NT2/D1 (cell line): ENCODE measurements at regions not wholly inside any gene's neighbourhood (a gene's known extent, or its start where the extent isn't known, plus 50 kb on each side); places are given as distances from the start of the nearest gene placed in this dataset.

ENCODE experiments used
- DNase-seq: peaks from one replicate; pipeline ENCODE4 v3.0.0-alpha.2; 2011; ENCODE audit warnings: low read depth, low spot score
- H3K27me3 ChIP-seq: 2 replicates; pipeline ENCODE4 v1.6.0; 2011; ENCODE audit warnings: mild to moderate bottlenecking; ENCODE audit not compliant: insufficient read length, insufficient read depth
- H3K36me3 ChIP-seq: 2 replicates; pipeline ENCODE4 v1.6.1; 2011; ENCODE audit warnings: mild to moderate bottlenecking, low read length, mixed read lengths; ENCODE audit not compliant: insufficient read depth, insufficient read length
- H3K4me1 ChIP-seq: 2 replicates; pipeline ENCODE4 v1.5.1; 2011; ENCODE audit not compliant: insufficient read depth, insufficient read length
- H3K4me3 ChIP-seq: 2 replicates; pipeline ENCODE4 v1.5.1; 2011; ENCODE audit warnings: low read depth; ENCODE audit not compliant: insufficient read length
- H3K9ac ChIP-seq: 2 replicates; pipeline ENCODE4 v1.6.0; 2011; ENCODE audit warnings: low read depth; ENCODE audit not compliant: insufficient read length
- H3K9me3 ChIP-seq: 2 replicates; pipeline ENCODE4 v1.5.1; 2011; ENCODE audit warnings: mild to moderate bottlenecking, low read length; ENCODE audit not compliant: insufficient read depth
- SUZ12 ChIP-seq: IDR thresholded peaks from 2 replicates; pipeline ENCODE4 v1.6.1; 2011; ENCODE audit not compliant: insufficient read length, insufficient read depth; ENCODE audit errors: extremely low read depth
- YY1 ChIP-seq: IDR thresholded peaks from 2 replicates; pipeline ENCODE4 v1.6.1; 2011; ENCODE audit not compliant: insufficient read length, insufficient read depth
- ZNF274 ChIP-seq: IDR thresholded peaks from 2 replicates; pipeline ENCODE4 v1.6.1; 2011; ENCODE audit warnings: mild to moderate bottlenecking, low read depth, low read length

DNA sequence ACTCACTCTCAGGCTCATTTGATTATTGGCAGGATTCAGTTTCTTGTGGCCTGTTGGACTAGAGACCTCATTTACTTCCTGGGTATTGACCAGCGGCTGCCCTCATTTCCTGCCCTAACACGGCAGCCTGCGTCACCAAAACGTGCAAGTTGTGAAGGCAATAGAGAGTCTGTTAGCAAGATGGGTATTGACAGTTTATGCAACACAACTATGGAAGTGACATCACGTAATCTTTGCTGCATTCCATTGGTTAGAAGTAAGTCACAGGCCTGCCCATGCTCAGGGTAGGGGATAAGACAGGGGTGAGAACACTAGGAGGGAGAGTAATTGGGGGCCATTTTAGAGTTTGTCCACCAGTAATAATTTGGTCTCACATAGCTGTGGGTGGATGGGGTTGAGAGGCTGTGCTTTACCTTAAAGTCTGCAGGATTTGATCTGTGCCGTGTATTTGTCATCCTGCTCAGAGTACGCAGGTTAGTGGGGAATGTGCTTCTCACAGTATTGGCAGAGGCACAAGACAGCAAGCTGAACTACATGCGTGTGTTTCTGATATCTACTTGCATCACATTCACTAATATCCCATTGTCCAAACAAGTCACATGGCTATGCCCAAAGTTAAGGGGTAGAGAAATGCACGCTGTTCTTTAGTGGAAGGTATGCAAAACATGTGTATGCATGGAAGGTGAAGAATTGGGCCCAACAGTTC is 83.3 kb downstream of the EDEM1 start:
- H3K9me3 ChIP-seq: no peaks in the 10 kb centered on the region
- no peak for TF ChIP-seq SUZ12
- no peak for TF ChIP-seq ZNF274
- TF ChIP-seq YY1: no peak
- DNase-seq: no peak
- H3K4me3 ChIP-seq: no peak overlapping the region
- H3K4me1 ChIP-seq: no peaks in the 10 kb centered on the region
- no peaks in the 10 kb centered on the region for H3K36me3 ChIP-seq
- no peaks in the 10 kb centered on the region for H3K27me3 ChIP-seq
- H3K9ac ChIP-seq: no peak overlapping the region

- H3K36me3 ChIP-seq: no peaks in the 10 kb centered on the region
- TF ChIP-seq SUZ12 (no peak), ZNF274 (no peak), YY1 (no peak)
- H3K9ac ChIP-seq: no peak overlapping the region
- H3K9me3 ChIP-seq: no peaks in the 10 kb centered on the region
- no peaks in the 10 kb centered on the region for H3K4me1 ChIP-seq
- H3K27me3 ChIP-seq: no peaks in the 10 kb centered on the region
- no peak overlapping the region for H3K4me3 ChIP-seq
- DNase-seq: no peak
These were observed 83.8 kb downstream of the EDEM1 start for GRCh38 chr3:5271372-5271683.

DNA sequence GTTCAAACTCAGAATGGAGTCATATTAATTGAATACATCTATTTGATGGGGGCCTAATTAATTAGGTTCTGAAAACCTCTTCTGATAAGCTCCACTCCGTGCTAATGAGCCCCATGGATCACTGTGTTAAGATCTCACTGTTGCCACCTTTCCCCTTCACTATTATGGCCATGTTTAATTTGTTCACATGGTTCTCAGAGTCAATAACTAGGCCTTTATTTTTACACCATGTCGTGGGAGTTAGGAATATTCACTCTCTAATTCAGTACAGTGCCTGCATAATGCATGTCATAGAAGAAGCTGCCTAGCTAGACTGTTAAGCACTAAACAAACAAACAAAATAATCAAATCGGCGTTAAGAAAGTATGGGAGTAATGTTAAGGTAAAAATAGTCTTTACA is 84.9 kb downstream of the EDEM1 start:
- H3K27me3 ChIP-seq: no peaks in the 10 kb centered on the region
- no peak overlapping the region for H3K9ac ChIP-seq
- no peaks in the 10 kb centered on the region for H3K9me3 ChIP-seq
- no peaks in the 10 kb centered on the region for H3K4me1 ChIP-seq
- DNase-seq: no peak
- H3K4me3 ChIP-seq: no peak overlapping the region
- no peaks in the 10 kb centered on the region for H3K36me3 ChIP-seq
- TF ChIP-seq SUZ12 (no peak), YY1 (no peak), ZNF274 (no peak)

DNA sequence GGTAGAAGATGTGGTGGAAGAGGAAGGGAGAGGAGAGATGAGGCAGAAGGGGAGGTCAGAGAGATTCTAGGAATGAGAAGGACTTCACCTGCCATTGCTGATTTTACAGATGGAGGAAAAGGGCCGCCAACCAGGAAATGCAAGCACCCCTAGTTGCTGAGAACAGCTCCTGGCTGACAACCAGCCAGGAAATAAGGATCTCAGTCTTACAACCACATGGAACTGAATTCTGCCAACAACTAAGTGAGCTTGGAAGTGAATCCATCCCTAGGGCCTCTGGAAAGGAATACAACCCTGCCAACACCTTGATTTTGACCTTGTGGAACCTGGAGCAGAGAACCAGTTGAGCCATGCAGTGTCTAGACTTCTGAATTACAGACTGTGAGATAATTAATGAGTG is 86.6 kb downstream of the EDEM1 start:
- no peak for TF ChIP-seq SUZ12
- no peak for TF ChIP-seq ZNF274
- TF ChIP-seq YY1: no peak
- Histone ChIP-seq H3K9me3 (no peaks in the 10 kb centered on the region), H3K9ac (no peak overlapping the region), H3K4me1 (no peaks in the 10 kb centered on the region), H3K4me3 (no peak overlapping the region), H3K36me3 (no peaks in the 10 kb centered on the region), H3K27me3 (no peaks in the 10 kb centered on the region)
- no peak for DNase-seq

DNA sequence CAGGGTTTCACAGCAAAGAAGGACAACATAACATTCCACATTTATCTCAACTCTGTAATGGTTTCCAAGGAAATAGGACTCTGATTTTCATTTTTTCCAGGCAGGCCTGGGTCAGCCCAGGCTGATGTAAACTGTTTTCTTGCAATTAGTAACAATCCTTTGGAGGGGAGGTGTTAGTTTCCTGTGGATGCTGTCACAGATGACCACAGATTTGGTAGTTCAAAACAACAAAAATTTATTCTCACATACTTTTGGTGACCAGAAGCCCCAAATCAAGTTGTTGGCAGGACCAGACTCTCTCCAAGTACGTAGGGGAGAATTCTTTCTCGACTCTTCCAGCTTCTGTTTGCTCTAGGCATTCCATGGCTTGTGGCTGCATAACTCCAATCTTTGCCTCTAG is 88.0 kb downstream of the EDEM1 start:
- Histone ChIP-seq H3K36me3 (no peaks in the 10 kb centered on the region), H3K9ac (no peak overlapping the region), H3K9me3 (0 out of 2 replicates have a peak, but pooled peaks cover 2% of the 10 kb centered on the region), H3K27me3 (no peaks in the 10 kb centered on the region), H3K4me1 (no peaks in the 10 kb centered on the region), H3K4me3 (no peak overlapping the region)
- TF ChIP-seq ZNF274 (no peak), YY1 (no peak), SUZ12 (no peak)
- no peak for DNase-seq

DNA sequence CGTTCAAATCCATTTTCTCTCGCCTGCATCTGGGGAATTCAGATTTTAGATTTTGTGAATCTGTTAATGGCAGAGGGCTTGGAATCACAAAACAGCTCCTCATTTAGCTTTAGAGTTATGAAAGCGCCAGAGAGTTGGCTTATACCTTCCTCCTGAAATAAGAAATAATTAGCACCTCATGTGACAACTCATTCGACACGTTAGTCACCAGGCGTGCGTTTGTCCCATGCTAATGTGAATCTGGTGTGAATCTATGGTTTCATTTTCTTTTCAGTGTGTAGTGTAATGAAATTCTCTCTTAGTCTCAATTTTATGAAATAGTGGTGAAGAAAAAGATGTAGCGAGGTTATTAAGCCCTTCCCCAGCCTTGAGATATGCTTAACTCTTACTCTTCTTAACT is 89.4 kb downstream of the EDEM1 start:
- Histone ChIP-seq H3K4me1 (no peaks in the 10 kb centered on the region), H3K9me3 (peaks cover 10% of the 10 kb centered on the region; the same call in 1 of the 2 replicates), H3K36me3 (no peaks in the 10 kb centered on the region), H3K4me3 (no peak overlapping the region), H3K9ac (no peak overlapping the region), H3K27me3 (no peaks in the 10 kb centered on the region)
- no peak for TF ChIP-seq YY1
- TF ChIP-seq ZNF274: no peak
- TF ChIP-seq SUZ12: no peak
- no peak for DNase-seq

- Histone ChIP-seq H3K9ac (no peak overlapping the region), H3K9me3 (peaks cover 17% of the 10 kb centered on the region), H3K4me3 (no peak overlapping the region), H3K27me3 (no peaks in the 10 kb centered on the region), H3K36me3 (no peaks in the 10 kb centered on the region), H3K4me1 (no peaks in the 10 kb centered on the region)
- DNase-seq: no peak
- TF ChIP-seq YY1 (no peak), SUZ12 (no peak), ZNF274 (no peak)
These were observed 90.2 kb downstream of the EDEM1 start for GRCh38 chr3:5277612-5278236.

DNA sequence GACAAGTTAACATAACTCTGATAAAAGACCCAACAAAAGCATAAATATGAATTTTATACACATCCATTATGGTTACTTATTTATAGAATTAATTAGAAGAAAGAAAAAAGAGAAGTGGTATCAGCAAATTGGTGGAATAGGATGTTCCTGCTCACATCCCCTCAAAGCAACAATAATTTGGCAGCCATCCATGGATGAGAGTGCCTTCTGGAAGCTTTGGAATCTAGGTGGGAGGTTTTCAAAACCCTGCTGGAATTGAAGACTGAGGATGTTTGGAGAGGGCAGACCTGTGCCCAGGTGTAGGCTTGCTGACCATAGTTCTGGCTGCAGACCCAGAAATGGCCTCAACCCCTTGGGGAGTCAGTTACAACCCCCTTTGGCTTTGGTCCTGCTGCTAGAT is 91.2 kb downstream of the EDEM1 start:
- H3K36me3 ChIP-seq: no peaks in the 10 kb centered on the region
- no peaks in the 10 kb centered on the region for H3K27me3 ChIP-seq
- no peak for TF ChIP-seq ZNF274
- TF ChIP-seq YY1: no peak
- no peak for TF ChIP-seq SUZ12
- H3K4me3 ChIP-seq: no peak overlapping the region
- DNase-seq: no peak
- no peak overlapping the region for H3K9ac ChIP-seq
- peaks cover 19% of the 10 kb centered on the region for H3K9me3 ChIP-seq
- no peaks in the 10 kb centered on the region for H3K4me1 ChIP-seq
